ENCODE measurements at regions not wholly inside any gene's neighbourhood (a gene's known extent, or its start where the extent isn't known, plus 50 kb on each side); places are given as distances from the start of the nearest gene placed in this dataset.

DNA sequence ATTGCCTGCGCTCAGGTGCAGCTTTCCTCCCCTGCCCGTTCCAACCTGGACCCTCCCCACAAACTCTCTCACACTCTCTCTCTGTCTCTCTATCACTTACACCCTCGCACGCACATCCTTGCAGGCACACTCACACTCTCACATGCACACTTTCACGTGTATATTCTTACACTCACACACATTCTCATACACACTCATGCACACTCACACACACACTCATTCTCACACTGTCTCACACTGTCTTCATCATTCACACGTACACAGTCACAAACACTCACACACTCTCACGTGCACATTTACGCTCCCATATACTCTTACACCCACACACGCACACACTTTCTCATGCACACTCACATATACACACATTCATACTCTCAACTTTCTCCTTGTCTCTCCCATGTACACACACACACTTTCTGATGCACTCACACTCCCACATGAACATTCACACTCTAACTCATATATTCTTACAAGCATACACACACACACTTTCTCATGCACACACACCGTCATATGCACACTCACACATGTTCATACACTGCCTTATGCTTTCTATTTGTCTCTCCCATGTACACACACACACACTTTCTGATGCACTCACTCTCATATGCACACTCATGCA, 229.3 kb downstream of the SNX18 start:
- H3K4me3 Mint-ChIP-seq, result no peak overlapping the region
- no peak for TF ChIP-seq JUNB (IDR thresholded peaks at IDR 0.05; ENCODE audit: unreplicated experiment)
- TF ChIP-seq, protein P1, sequence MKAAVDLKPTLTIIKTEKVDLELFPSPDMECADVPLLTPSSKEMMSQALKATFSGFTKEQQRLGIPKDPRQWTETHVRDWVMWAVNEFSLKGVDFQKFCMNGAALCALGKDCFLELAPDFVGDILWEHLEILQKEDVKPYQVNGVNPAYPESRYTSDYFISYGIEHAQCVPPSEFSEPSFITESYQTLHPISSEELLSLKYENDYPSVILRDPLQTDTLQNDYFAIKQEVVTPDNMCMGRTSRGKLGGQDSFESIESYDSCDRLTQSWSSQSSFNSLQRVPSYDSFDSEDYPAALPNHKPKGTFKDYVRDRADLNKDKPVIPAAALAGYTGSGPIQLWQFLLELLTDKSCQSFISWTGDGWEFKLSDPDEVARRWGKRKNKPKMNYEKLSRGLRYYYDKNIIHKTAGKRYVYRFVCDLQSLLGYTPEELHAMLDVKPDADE (IDR thresholded peaks at IDR 0.05), result no peak
- TF ChIP-seq, protein P2, sequence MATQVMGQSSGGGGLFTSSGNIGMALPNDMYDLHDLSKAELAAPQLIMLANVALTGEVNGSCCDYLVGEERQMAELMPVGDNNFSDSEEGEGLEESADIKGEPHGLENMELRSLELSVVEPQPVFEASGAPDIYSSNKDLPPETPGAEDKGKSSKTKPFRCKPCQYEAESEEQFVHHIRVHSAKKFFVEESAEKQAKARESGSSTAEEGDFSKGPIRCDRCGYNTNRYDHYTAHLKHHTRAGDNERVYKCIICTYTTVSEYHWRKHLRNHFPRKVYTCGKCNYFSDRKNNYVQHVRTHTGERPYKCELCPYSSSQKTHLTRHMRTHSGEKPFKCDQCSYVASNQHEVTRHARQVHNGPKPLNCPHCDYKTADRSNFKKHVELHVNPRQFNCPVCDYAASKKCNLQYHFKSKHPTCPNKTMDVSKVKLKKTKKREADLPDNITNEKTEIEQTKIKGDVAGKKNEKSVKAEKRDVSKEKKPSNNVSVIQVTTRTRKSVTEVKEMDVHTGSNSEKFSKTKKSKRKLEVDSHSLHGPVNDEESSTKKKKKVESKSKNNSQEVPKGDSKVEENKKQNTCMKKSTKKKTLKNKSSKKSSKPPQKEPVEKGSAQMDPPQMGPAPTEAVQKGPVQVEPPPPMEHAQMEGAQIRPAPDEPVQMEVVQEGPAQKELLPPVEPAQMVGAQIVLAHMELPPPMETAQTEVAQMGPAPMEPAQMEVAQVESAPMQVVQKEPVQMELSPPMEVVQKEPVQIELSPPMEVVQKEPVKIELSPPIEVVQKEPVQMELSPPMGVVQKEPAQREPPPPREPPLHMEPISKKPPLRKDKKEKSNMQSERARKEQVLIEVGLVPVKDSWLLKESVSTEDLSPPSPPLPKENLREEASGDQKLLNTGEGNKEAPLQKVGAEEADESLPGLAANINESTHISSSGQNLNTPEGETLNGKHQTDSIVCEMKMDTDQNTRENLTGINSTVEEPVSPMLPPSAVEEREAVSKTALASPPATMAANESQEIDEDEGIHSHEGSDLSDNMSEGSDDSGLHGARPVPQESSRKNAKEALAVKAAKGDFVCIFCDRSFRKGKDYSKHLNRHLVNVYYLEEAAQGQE (IDR thresholded peaks at IDR 0.05; ENCODE audit: unreplicated experiment), result no peak
- TF ChIP-seq, protein P3, sequence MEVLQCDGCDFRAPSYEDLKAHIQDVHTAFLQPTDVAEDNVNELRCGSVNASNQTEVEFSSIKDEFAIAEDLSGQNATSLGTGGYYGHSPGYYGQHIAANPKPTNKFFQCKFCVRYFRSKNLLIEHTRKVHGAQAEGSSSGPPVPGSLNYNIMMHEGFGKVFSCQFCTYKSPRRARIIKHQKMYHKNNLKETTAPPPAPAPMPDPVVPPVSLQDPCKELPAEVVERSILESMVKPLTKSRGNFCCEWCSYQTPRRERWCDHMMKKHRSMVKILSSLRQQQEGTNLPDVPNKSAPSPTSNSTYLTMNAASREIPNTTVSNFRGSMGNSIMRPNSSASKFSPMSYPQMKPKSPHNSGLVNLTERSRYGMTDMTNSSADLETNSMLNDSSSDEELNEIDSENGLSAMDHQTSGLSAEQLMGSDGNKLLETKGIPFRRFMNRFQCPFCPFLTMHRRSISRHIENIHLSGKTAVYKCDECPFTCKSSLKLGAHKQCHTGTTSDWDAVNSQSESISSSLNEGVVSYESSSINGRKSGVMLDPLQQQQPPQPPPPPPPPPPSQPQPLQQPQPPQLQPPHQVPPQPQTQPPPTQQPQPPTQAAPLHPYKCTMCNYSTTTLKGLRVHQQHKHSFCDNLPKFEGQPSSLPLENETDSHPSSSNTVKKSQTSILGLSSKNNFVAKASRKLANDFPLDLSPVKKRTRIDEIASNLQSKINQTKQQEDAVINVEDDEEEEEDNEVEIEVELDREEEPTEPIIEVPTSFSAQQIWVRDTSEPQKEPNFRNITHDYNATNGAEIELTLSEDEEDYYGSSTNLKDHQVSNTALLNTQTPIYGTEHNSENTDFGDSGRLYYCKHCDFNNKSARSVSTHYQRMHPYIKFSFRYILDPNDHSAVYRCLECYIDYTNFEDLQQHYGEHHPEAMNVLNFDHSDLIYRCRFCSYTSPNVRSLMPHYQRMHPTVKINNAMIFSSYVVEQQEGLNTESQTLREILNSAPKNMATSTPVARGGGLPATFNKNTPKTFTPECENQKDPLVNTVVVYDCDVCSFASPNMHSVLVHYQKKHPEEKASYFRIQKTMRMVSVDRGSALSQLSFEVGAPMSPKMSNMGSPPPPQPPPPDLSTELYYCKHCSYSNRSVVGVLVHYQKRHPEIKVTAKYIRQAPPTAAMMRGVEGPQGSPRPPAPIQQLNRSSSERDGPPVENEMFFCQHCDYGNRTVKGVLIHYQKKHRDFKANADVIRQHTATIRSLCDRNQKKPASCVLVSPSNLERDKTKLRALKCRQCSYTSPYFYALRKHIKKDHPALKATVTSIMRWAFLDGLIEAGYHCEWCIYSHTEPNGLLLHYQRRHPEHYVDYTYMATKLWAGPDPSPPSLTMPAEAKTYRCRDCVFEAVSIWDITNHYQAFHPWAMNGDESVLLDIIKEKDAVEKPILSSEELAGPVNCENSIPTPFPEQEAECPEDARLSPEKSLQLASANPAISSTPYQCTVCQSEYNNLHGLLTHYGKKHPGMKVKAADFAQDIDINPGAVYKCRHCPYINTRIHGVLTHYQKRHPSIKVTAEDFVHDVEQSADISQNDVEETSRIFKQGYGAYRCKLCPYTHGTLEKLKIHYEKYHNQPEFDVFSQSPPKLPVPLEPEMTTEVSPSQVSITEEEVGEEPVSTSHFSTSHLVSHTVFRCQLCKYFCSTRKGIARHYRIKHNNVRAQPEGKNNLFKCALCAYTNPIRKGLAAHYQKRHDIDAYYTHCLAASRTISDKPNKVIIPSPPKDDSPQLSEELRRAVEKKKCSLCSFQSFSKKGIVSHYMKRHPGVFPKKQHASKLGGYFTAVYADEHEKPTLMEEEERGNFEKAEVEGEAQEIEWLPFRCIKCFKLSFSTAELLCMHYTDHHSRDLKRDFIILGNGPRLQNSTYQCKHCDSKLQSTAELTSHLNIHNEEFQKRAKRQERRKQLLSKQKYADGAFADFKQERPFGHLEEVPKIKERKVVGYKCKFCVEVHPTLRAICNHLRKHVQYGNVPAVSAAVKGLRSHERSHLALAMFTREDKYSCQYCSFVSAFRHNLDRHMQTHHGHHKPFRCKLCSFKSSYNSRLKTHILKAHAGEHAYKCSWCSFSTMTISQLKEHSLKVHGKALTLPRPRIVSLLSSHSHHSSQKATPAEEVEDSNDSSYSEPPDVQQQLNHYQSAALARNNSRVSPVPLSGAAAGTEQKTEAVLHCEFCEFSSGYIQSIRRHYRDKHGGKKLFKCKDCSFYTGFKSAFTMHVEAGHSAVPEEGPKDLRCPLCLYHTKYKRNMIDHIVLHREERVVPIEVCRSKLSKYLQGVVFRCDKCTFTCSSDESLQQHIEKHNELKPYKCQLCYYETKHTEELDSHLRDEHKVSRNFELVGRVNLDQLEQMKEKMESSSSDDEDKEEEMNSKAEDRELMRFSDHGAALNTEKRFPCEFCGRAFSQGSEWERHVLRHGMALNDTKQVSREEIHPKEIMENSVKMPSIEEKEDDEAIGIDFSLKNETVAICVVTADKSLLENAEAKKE (CRISPR knock-in tag; IDR thresholded peaks at IDR 0.05), result no peak
- no peak for TF ChIP-seq ZNF114 (CRISPR knock-in tag; IDR thresholded peaks at IDR 0.05)
- no peak for TF ChIP-seq EZH2 (IDR thresholded peaks at IDR 0.05; ENCODE audit: low read depth, unreplicated experiment)
- TF ChIP-seq CREB1 (CRISPR knock-in tag; IDR thresholded peaks at IDR 0.05; ENCODE audit: low read depth), result no peak
- TF ChIP-seq POLR2AphosphoS5 (IDR thresholded peaks at IDR 0.05; ENCODE audit: low read depth), result no peak
- TF ChIP-seq STAT1 (IDR thresholded peaks at IDR 0.05; ENCODE audit: unreplicated experiment), result no peak
- no peak for TF ChIP-seq EZH2phosphoT487 (IDR thresholded peaks at IDR 0.05; ENCODE audit: unreplicated experiment)
- no peak for TF ChIP-seq ZNF331 (CRISPR knock-in tag; IDR thresholded peaks at IDR 0.05; ENCODE audit: low read depth)
- TF ChIP-seq, protein P4, sequence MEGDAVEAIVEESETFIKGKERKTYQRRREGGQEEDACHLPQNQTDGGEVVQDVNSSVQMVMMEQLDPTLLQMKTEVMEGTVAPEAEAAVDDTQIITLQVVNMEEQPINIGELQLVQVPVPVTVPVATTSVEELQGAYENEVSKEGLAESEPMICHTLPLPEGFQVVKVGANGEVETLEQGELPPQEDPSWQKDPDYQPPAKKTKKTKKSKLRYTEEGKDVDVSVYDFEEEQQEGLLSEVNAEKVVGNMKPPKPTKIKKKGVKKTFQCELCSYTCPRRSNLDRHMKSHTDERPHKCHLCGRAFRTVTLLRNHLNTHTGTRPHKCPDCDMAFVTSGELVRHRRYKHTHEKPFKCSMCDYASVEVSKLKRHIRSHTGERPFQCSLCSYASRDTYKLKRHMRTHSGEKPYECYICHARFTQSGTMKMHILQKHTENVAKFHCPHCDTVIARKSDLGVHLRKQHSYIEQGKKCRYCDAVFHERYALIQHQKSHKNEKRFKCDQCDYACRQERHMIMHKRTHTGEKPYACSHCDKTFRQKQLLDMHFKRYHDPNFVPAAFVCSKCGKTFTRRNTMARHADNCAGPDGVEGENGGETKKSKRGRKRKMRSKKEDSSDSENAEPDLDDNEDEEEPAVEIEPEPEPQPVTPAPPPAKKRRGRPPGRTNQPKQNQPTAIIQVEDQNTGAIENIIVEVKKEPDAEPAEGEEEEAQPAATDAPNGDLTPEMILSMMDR (conservative IDR thresholded peaks at IDR 0.05; ENCODE audit: low read depth in 2 of 2), result no peak
- no peak for TF ChIP-seq NANOG (IDR thresholded peaks at IDR 0.05; ENCODE audit: borderline replicate concordance)
- H3K27ac Mint-ChIP-seq, result no peak overlapping the region
- H3K4me1 Mint-ChIP-seq, result peaks cover 15% of the 10 kb centered on the region
- Histone ChIP-seq H3K4me3 (no peak overlapping the region), H3K79me2 (replicated peaks; ENCODE audit: insufficient read depth) (no peaks in the 10 kb centered on the region), H3K27ac (ENCODE audit: low read depth) (no peak overlapping the region), H3K9me2 (ENCODE audit: insufficient read depth) (peaks cover 4% of the 10 kb centered on the region; the same call in 1 of the 2 replicates), H4K20me1 (replicated peaks; ENCODE audit: insufficient read depth) (no peaks in the 10 kb centered on the region), H3K36me3 (ENCODE audit: insufficient read depth) (no peaks in the 10 kb centered on the region), H3K4me1 (ENCODE audit: insufficient read depth) (peaks cover 12% of the 10 kb centered on the region), H2AFZ (no peak overlapping the region), H3K27me3 (ENCODE audit: insufficient read depth) (no peaks in the 10 kb centered on the region), H3F3A (replicated peaks; ENCODE audit: low read depth) (no peaks in the 10 kb centered on the region), H3K4me2 (no peak overlapping the region)
- no peaks in the 10 kb centered on the region for H3K36me3 Mint-ChIP-seq (ENCODE audit: low read depth)
- ATAC-seq (no peak), DNase-seq (ENCODE audit: low spot score) (no peak)
- no peaks in the 10 kb centered on the region for H3K9me3 Mint-ChIP-seq
- no peaks in the 10 kb centered on the region for H3K27me3 Mint-ChIP-seq (ENCODE audit: insufficient read depth, low read depth, poor library complexity)

All from GM23338 (cell line).